ENCODE measurements at regions not wholly inside any gene's neighbourhood (a gene's known extent, or its start where the extent isn't known, plus 50 kb on each side); places are given as distances from the start of the nearest gene placed in this dataset.

DNA sequence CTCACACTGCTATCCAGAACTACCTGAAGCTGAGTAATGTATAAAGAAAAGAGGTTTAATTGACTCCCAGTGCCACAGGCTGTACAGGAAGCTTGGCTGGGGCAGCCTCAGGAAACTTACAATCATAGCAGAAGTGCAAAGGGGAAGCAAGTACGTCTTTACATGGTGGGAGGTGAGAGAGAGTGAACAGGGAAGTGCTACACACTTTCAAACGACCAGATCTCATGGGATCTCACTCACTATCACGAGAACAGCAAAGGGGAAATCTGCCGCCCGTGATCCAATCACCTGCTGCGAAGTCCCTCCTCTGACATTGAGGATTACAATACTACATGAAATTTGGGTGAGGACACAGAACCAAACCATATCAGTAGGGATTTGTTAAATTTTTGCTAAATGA, 150.4 kb upstream of the NXPH2 start:
- intact Hi-C loops (cut with DNase I; ENCODE audit: low total_unique reads) = no loop called here
- H3K4me1 ChIP-seq = no peaks in the 10 kb centered on the region
- 70 to 72% methylated on average over 2 to 6 of the region's 6 CpGs for WGBS, 2 donors (ENCODE audit: low coverage in 1 of 2)
- DNase-seq = no peak
- no peaks in the 10 kb centered on the region for H3K27me3 ChIP-seq
- in situ Hi-C loops (cut with MboI; ENCODE audit: low pct_ligation_motif_present in 1 of 4, low pct_unique_long_range_greater_than_20kb in 1 of 4, low sequenced_read_pairs in 3 of 4) = no loop called here
- TF ChIP-seq POLR2AphosphoS5 (IDR thresholded peaks at IDR 0.05) = no peak
- TF ChIP-seq, protein P1, sequence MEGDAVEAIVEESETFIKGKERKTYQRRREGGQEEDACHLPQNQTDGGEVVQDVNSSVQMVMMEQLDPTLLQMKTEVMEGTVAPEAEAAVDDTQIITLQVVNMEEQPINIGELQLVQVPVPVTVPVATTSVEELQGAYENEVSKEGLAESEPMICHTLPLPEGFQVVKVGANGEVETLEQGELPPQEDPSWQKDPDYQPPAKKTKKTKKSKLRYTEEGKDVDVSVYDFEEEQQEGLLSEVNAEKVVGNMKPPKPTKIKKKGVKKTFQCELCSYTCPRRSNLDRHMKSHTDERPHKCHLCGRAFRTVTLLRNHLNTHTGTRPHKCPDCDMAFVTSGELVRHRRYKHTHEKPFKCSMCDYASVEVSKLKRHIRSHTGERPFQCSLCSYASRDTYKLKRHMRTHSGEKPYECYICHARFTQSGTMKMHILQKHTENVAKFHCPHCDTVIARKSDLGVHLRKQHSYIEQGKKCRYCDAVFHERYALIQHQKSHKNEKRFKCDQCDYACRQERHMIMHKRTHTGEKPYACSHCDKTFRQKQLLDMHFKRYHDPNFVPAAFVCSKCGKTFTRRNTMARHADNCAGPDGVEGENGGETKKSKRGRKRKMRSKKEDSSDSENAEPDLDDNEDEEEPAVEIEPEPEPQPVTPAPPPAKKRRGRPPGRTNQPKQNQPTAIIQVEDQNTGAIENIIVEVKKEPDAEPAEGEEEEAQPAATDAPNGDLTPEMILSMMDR (IDR thresholded peaks at IDR 0.05) = no peak
- TF ChIP-seq POLR2A (IDR thresholded peaks at IDR 0.05) = no peak
- TF ChIP-seq EP300 (IDR thresholded peaks at IDR 0.05; ENCODE audit: low read depth) = no peak
- H3K9me3 ChIP-seq = no peaks in the 10 kb centered on the region
- H3K4me3 ChIP-seq = no peak overlapping the region
- no peak overlapping the region for H3K27ac ChIP-seq
- no peaks in the 10 kb centered on the region for H3K36me3 ChIP-seq

GRCh38 chr2:138928374-138929021, 148.3 kb upstream of the NXPH2 start:
- no peaks in the 10 kb centered on the region for H3K36me3 ChIP-seq
- DNase-seq = no peak
- no peak overlapping the region for H3K27ac ChIP-seq
- 53 to 63% methylated on average over 1 of the region's 1 CpG for WGBS, 2 donors (ENCODE audit: low coverage in 1 of 2)
- H3K4me1 ChIP-seq = no peaks in the 10 kb centered on the region
- no peak overlapping the region for H3K4me3 ChIP-seq
- H3K9me3 ChIP-seq = no peaks in the 10 kb centered on the region
- TF ChIP-seq POLR2A (IDR thresholded peaks at IDR 0.05) (no peak), EP300 (IDR thresholded peaks at IDR 0.05; ENCODE audit: low read depth) (no peak), POLR2AphosphoS5 (IDR thresholded peaks at IDR 0.05) (no peak)
- TF ChIP-seq, protein P1 (IDR thresholded peaks at IDR 0.05) = no peak
- intact Hi-C loops (cut with DNase I; ENCODE audit: low total_unique reads) (no loop called here), in situ Hi-C loops (cut with MboI; ENCODE audit: low pct_ligation_motif_present in 1 of 4, low pct_unique_long_range_greater_than_20kb in 1 of 4, low sequenced_read_pairs in 3 of 4) (no loop called here)
- no peaks in the 10 kb centered on the region for H3K27me3 ChIP-seq

DNA sequence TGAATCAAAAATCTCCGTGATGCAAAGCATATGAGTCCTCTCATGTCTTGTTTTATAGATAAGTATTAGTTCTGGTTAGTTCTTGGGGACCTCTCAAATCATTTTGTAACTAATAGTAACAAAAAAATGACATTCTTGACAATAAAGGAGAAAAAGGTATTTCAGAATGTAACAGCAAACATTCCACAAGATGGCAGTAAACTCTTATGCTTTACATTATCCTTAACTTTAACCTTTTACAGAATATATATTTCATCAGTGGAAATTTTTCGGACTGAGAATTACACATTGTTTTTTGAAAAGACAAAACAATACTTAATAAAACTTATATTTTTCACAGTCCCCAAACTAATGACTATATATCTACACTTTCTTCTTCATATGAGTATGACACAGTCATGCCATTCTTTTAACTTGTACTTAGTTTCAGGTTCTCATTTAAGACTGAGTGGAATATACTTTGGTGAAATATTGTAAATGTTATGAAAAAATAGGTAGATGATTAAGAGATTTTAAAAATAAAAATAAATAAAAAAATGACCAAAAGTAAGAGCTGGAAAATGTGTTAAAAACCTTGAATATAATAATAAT, 142.9 kb upstream of the NXPH2 start:
- no peaks in the 10 kb centered on the region for H3K36me3 ChIP-seq
- H3K27ac ChIP-seq = no peak overlapping the region
- H3K4me1 ChIP-seq = no peaks in the 10 kb centered on the region
- TF ChIP-seq, protein P1 (IDR thresholded peaks at IDR 0.05) = peak in 3 of 5 experiments; percentile 11 to 32 (median 19)
- TF ChIP-seq EP300 (IDR thresholded peaks at IDR 0.05; ENCODE audit: low read depth) (no peak), POLR2AphosphoS5 (IDR thresholded peaks at IDR 0.05) (no peak), POLR2A (IDR thresholded peaks at IDR 0.05) (no peak)
- no peaks in the 10 kb centered on the region for H3K27me3 ChIP-seq
- intact Hi-C loops (cut with DNase I; ENCODE audit: low total_unique reads) = no loop called here
- H3K9me3 ChIP-seq = no peaks in the 10 kb centered on the region
- in situ Hi-C loops (cut with MboI; ENCODE audit: low pct_ligation_motif_present in 1 of 4, low pct_unique_long_range_greater_than_20kb in 1 of 4, low sequenced_read_pairs in 3 of 4) = no loop called here
- 25 to 36% methylated on average over 2 of the region's 2 CpGs for WGBS, 2 donors (ENCODE audit: low coverage in 1 of 2)
- DNase-seq = no peak
- H3K4me3 ChIP-seq = no peak overlapping the region

GRCh38 chr2:138919120-138919747, 139.0 kb upstream of the NXPH2 start:
- WGBS, 2 donors (ENCODE audit: low coverage in 1 of 2) = 23 to 39% methylated on average over 3 to 4 of the region's 4 CpGs
- in situ Hi-C loops (cut with MboI; ENCODE audit: low pct_ligation_motif_present in 1 of 4, low pct_unique_long_range_greater_than_20kb in 1 of 4, low sequenced_read_pairs in 3 of 4) = no loop called here
- H3K4me3 ChIP-seq = no peak overlapping the region
- H3K9me3 ChIP-seq = no peaks in the 10 kb centered on the region
- H3K36me3 ChIP-seq = no peaks in the 10 kb centered on the region
- no peak overlapping the region for H3K27ac ChIP-seq
- no peak for DNase-seq
- intact Hi-C loops (cut with DNase I; ENCODE audit: low total_unique reads) = no loop called here
- H3K4me1 ChIP-seq = no peaks in the 10 kb centered on the region
- H3K27me3 ChIP-seq = no peaks in the 10 kb centered on the region
- TF ChIP-seq POLR2A (IDR thresholded peaks at IDR 0.05) (no peak), POLR2AphosphoS5 (IDR thresholded peaks at IDR 0.05) (no peak), EP300 (IDR thresholded peaks at IDR 0.05; ENCODE audit: low read depth) (no peak)
- TF ChIP-seq, protein P1 (IDR thresholded peaks at IDR 0.05) = no peak
